SK-N-SH (cell line): ENCODE measurements at regions not wholly inside any gene's neighbourhood (a gene's known extent, or its start where the extent isn't known, plus 50 kb on each side); places are given as distances from the start of the nearest gene placed in this dataset.

Source experiments
- CTCF ChIA-PET: fragments of 300-600, 350-600 bp; formaldehyde crosslinking; extraction: SDS; loops from one replicate; lab custom pipeline; 2021; lab: Yijun Ruan, JAX
- POLR2A ChIA-PET: fragments of 350-600 bp; sonication (Branson Sonifier 250); formaldehyde crosslinking; extraction: SDS; loops from one replicate; lab custom pipeline; 2020; ENCODE audit warnings: antibody characterized with exemption, inconsistent platforms; lab: Yijun Ruan, JAX
- DNase-seq: peaks from one replicate; pipeline ENCODE4 v3.0.0; 2012
- H2AFZ ChIP-seq: fragments of 200-600 bp; sonication (generic); 2 replicates; pipeline ENCODE4 v1.8.1; 2016; ENCODE audit warnings: antibody characterized with exemption, mild to moderate bottlenecking, low read depth
- H3F3A ChIP-seq: fragments of 200-600 bp; sonication (generic); replicated peaks from 2 replicates; pipeline ENCODE3; 2016; ENCODE audit warnings: antibody characterized with exemption, mild to moderate bottlenecking; ENCODE audit not compliant: insufficient read depth
- H3K27ac ChIP-seq, 2 experiments: fragments of 200-500 bp in 1 of 2; fragments of 200-600 bp in 1 of 2; sonication (Bioruptor generic) in 1 of 2; sonication (generic), shearing (Covaris generic) in 1 of 2; 2 replicates each; pipeline versions ENCODE4 v1.5.1 to v1.6.1; 2014 to 2016; ENCODE audit warnings: low read depth in 2 of 2, inconsistent platforms in 1 of 2, low read length in 1 of 2, mild to moderate bottlenecking in 1 of 2, mixed read lengths in 1 of 2
- H3K27me3 ChIP-seq: fragments of 200-600 bp; sonication (generic), shearing (Covaris generic); 2 replicates; pipeline ENCODE4 v1.6.1; 2016; ENCODE audit warnings: mixed run types; ENCODE audit not compliant: insufficient read depth
- H3K36me3 ChIP-seq, 2 experiments: fragments of 200-500 bp in 1 of 2; fragments of 200-600 bp in 1 of 2; sonication (Bioruptor generic) in 1 of 2; sonication (generic) in 1 of 2; replicated peaks in 1 of 2; 2 replicates each; pipeline versions ENCODE3 to v1.5.1; 2014 to 2016; ENCODE audit warnings: low read length in 1 of 2, mild to moderate bottlenecking in 1 of 2; ENCODE audit not compliant: insufficient read depth in 2 of 2, control insufficient read depth in 1 of 2
- H3K4me1 ChIP-seq, 2 experiments: fragments of 200-500 bp in 1 of 2; fragments of 200-600 bp in 1 of 2; sonication (Bioruptor generic) in 1 of 2; sonication (generic), shearing (Covaris generic) in 1 of 2; 2 replicates each; pipeline versions ENCODE4 v1.5.1 to v1.6.1; 2014 to 2016; ENCODE audit warnings: low read depth in 1 of 2, low read length in 1 of 2, mixed run types in 1 of 2; ENCODE audit not compliant: insufficient read depth in 2 of 2, control insufficient read depth in 1 of 2
- H3K4me2 ChIP-seq: fragments of 200-600 bp; sonication (generic), shearing (Covaris generic); 2 replicates; pipeline ENCODE4 v1.6.1; 2017; ENCODE audit warnings: mixed run types
- H3K4me3 ChIP-seq, 2 experiments: fragments of 200-500 bp in 1 of 2; fragments of 200-600 bp in 1 of 2; sonication (Bioruptor generic) in 1 of 2; sonication (generic), shearing (Covaris generic) in 1 of 2; 2 replicates each; pipeline versions ENCODE4 v1.5.1 to v1.8.1; 2014 to 2016; ENCODE audit warnings: low read depth in 2 of 2, inconsistent platforms in 1 of 2, low read length in 1 of 2, mild to moderate bottlenecking in 1 of 2, mixed read lengths in 1 of 2, moderate library complexity in 1 of 2
- H3K79me2 ChIP-seq: fragments of 200-600 bp; sonication (generic); 2 replicates; pipeline ENCODE4 v1.8.1; 2017; ENCODE audit warnings: mild to moderate bottlenecking; ENCODE audit not compliant: insufficient read depth
- H3K9ac ChIP-seq: fragments of 200-600 bp; sonication (generic); 2 replicates; pipeline ENCODE4 v1.6.1; 2017; ENCODE audit warnings: mixed run types
- H3K9me2 ChIP-seq: fragments of 200-600 bp; sonication (generic); 2 replicates; pipeline ENCODE4 v1.6.1; 2017; ENCODE audit warnings: mixed run types
- H3K9me3 ChIP-seq: fragments of 200-600 bp; sonication (generic); 2 replicates; pipeline ENCODE4 v1.6.1; 2017; ENCODE audit warnings: mixed run types, mild to moderate bottlenecking, moderate library complexity
- H4K20me1 ChIP-seq: fragments of 200-600 bp; sonication (generic); 2 replicates; pipeline ENCODE4 v1.6.1; 2017; ENCODE audit warnings: mild to moderate bottlenecking, mixed run types; ENCODE audit not compliant: insufficient read depth
- CHD2 ChIP-seq: fragments of 150-350 bp; IDR thresholded peaks from 2 replicates; pipeline ENCODE4 v1.6.1; 2018; ENCODE audit warnings: low read length; ENCODE audit not compliant: partially characterized antibody
- EP300 ChIP-seq, 2 experiments: IDR thresholded peaks; 2 replicates each; pipeline versions ENCODE4 v1.4.0 to v1.6.1; 2012; ENCODE audit warnings: borderline replicate concordance in 1 of 2, low read depth in 1 of 2, low read length in 1 of 2
- EZH2phosphoT487 ChIP-seq: fragments of 200-600 bp; sonication (generic); IDR thresholded peaks from 2 replicates; pipeline ENCODE4 v1.6.1; 2017; ENCODE audit warnings: low read depth, mixed run types, mild to moderate bottlenecking, antibody characterized with exemption, moderate library complexity, borderline replicate concordance
- GATA2 ChIP-seq: sonication (generic); formaldehyde crosslinking; IDR thresholded peaks from 2 replicates; pipeline ENCODE4 v1.5.0; 2020; ENCODE audit warnings: mild to moderate bottlenecking, missing genetic modification reagents
- JUND ChIP-seq: IDR thresholded peaks from 2 replicates; pipeline ENCODE4 v1.4.0; 2012
- MEF2A ChIP-seq: IDR thresholded peaks from 2 replicates; pipeline ENCODE4 v1.4.0; 2012; ENCODE audit warnings: low read depth, borderline replicate concordance
- MXI1 ChIP-seq: IDR thresholded peaks from 2 replicates; pipeline ENCODE4 v1.6.1; 2012; ENCODE audit warnings: mild to moderate bottlenecking, low read depth, low read length, improper control_type of control experiment
- NFIC ChIP-seq: IDR thresholded peaks from 2 replicates; pipeline ENCODE4 v1.4.0; 2012; ENCODE audit warnings: borderline replicate concordance
- POLR2AphosphoS5 ChIP-seq: IDR thresholded peaks from 2 replicates; pipeline ENCODE4 v1.6.1; 2012; ENCODE audit warnings: low read depth, low read length
- RAD21 ChIP-seq: IDR thresholded peaks from 2 replicates; pipeline ENCODE4 v1.6.1; 2012; ENCODE audit warnings: mild to moderate bottlenecking, low read length
- RCOR1 ChIP-seq: fragments of 150-350 bp; IDR thresholded peaks from 2 replicates; pipeline ENCODE4 v1.6.1; 2017; ENCODE audit warnings: antibody characterized with exemption, low read length
- RFX5 ChIP-seq: IDR thresholded peaks from 2 replicates; pipeline ENCODE4 v1.6.1; 2012; ENCODE audit warnings: mild to moderate bottlenecking, improper control_type of control experiment, low read length
- TAF1 ChIP-seq: IDR thresholded peaks from 2 replicates; pipeline ENCODE4 v1.6.1; 2012; ENCODE audit warnings: low read depth, mild to moderate bottlenecking, low read length, moderate library complexity, borderline replicate concordance
- TEAD4 ChIP-seq: IDR thresholded peaks from 2 replicates; pipeline ENCODE4 v1.4.0; 2012; ENCODE audit warnings: mild to moderate bottlenecking, borderline replicate concordance; ENCODE audit not compliant: insufficient read depth
- YY1 ChIP-seq: IDR thresholded peaks from 2 replicates; pipeline ENCODE4 v1.4.0; 2012; ENCODE audit warnings: low read depth, mild to moderate bottlenecking
- WGBS: methylation state at CpG from one replicate; pipeline ENCODE4 v1.1.6; 2017; ENCODE audit warnings: low lambda C conversion rate; 5-methylcytosine and 5-hydroxymethylcytosine counted together
- TF ChIP-seq, protein P1 (sequence below): fragments of 150-350 bp; IDR thresholded peaks from 2 replicates; pipeline ENCODE4 v1.6.1; 2016; ENCODE audit warnings: mild to moderate bottlenecking, low read depth, low read length
- TF ChIP-seq, protein P2 (sequence below): IDR thresholded peaks from 2 replicates; pipeline ENCODE4 v1.6.1; 2012; ENCODE audit warnings: mild to moderate bottlenecking, low read depth, low read length, moderate library complexity
- TF ChIP-seq, protein P3 (sequence below): fragments of 150-350 bp; IDR thresholded peaks from 2 replicates; pipeline ENCODE4 v1.6.1; 2017; ENCODE audit warnings: antibody characterized with exemption, low read length, low read depth, borderline replicate concordance
- TF ChIP-seq, protein P4 (sequence below): fragments of 200-600 bp; sonication (generic); IDR thresholded peaks from 2 replicates; pipeline ENCODE4 v1.6.1; 2017; ENCODE audit warnings: antibody characterized with exemption, mild to moderate bottlenecking, moderate library complexity

DNA sequence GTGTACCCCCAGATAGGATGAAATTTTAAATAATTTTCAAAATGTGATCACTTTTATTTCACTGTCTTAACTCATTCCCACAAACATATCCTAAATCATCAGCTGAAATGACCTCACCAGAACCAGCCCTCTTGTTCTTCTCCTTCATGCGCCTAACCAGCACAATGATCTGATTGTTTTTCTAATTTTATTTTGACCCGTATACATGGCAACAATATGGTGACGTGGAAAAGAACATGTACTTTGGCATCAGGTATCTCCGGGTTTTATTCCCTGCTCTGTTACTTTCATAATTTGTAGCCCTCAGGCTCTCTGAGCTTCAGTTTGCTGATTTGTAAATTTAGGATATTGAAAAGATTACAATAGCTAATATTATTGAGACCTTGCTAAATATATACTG lies 562.4 kb upstream of the ZFP42 start:
- Histone ChIP-seq H2AFZ (no peak overlapping the region), H3K4me3 (no peak overlapping the region), H3K27me3 (0 out of 2 replicates have a peak, but pooled peaks cover 4% of the 10 kb centered on the region), H3K27ac (no peak overlapping the region), H3K4me2 (no peak overlapping the region), H3K36me3 (no peaks in the 10 kb centered on the region), H3F3A (no peaks in the 10 kb centered on the region), H3K79me2 (no peaks in the 10 kb centered on the region), H3K9ac (no peak overlapping the region), H3K9me3 (no peaks in the 10 kb centered on the region), H3K4me1 (no peaks in the 10 kb centered on the region), H3K9me2 (no peaks in the 10 kb centered on the region), H4K20me1 (no peaks in the 10 kb centered on the region)
- WGBS, result 23% methylated on average over 4 of the region's 4 CpGs
- TF ChIP-seq RFX5 (no peak), TAF1 (no peak), RCOR1 (no peak), YY1 (no peak), TEAD4 (no peak), GATA2 (CRISPR knock-in tag) (no peak), MXI1 (no peak), JUND (no peak), POLR2AphosphoS5 (no peak), MEF2A (no peak), RAD21 (no peak), EP300 (IDR thresholded peaks at IDR 0.05; ENCODE audit: borderline replicate concordance in 1 of 2, low read depth in 1 of 2, low read length in 1 of 2) (no peak), CHD2 (no peak), EZH2phosphoT487 (no peak), NFIC (no peak)
- TF ChIP-seq, protein P1, sequence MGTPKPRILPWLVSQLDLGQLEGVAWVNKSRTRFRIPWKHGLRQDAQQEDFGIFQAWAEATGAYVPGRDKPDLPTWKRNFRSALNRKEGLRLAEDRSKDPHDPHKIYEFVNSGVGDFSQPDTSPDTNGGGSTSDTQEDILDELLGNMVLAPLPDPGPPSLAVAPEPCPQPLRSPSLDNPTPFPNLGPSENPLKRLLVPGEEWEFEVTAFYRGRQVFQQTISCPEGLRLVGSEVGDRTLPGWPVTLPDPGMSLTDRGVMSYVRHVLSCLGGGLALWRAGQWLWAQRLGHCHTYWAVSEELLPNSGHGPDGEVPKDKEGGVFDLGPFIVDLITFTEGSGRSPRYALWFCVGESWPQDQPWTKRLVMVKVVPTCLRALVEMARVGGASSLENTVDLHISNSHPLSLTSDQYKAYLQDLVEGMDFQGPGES, result no peak
- TF ChIP-seq, protein P2, sequence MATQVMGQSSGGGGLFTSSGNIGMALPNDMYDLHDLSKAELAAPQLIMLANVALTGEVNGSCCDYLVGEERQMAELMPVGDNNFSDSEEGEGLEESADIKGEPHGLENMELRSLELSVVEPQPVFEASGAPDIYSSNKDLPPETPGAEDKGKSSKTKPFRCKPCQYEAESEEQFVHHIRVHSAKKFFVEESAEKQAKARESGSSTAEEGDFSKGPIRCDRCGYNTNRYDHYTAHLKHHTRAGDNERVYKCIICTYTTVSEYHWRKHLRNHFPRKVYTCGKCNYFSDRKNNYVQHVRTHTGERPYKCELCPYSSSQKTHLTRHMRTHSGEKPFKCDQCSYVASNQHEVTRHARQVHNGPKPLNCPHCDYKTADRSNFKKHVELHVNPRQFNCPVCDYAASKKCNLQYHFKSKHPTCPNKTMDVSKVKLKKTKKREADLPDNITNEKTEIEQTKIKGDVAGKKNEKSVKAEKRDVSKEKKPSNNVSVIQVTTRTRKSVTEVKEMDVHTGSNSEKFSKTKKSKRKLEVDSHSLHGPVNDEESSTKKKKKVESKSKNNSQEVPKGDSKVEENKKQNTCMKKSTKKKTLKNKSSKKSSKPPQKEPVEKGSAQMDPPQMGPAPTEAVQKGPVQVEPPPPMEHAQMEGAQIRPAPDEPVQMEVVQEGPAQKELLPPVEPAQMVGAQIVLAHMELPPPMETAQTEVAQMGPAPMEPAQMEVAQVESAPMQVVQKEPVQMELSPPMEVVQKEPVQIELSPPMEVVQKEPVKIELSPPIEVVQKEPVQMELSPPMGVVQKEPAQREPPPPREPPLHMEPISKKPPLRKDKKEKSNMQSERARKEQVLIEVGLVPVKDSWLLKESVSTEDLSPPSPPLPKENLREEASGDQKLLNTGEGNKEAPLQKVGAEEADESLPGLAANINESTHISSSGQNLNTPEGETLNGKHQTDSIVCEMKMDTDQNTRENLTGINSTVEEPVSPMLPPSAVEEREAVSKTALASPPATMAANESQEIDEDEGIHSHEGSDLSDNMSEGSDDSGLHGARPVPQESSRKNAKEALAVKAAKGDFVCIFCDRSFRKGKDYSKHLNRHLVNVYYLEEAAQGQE, result no peak
- TF ChIP-seq, protein P3, sequence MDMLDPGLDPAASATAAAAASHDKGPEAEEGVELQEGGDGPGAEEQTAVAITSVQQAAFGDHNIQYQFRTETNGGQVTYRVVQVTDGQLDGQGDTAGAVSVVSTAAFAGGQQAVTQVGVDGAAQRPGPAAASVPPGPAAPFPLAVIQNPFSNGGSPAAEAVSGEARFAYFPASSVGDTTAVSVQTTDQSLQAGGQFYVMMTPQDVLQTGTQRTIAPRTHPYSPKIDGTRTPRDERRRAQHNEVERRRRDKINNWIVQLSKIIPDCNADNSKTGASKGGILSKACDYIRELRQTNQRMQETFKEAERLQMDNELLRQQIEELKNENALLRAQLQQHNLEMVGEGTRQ, result no peak
- TF ChIP-seq, protein P4, sequence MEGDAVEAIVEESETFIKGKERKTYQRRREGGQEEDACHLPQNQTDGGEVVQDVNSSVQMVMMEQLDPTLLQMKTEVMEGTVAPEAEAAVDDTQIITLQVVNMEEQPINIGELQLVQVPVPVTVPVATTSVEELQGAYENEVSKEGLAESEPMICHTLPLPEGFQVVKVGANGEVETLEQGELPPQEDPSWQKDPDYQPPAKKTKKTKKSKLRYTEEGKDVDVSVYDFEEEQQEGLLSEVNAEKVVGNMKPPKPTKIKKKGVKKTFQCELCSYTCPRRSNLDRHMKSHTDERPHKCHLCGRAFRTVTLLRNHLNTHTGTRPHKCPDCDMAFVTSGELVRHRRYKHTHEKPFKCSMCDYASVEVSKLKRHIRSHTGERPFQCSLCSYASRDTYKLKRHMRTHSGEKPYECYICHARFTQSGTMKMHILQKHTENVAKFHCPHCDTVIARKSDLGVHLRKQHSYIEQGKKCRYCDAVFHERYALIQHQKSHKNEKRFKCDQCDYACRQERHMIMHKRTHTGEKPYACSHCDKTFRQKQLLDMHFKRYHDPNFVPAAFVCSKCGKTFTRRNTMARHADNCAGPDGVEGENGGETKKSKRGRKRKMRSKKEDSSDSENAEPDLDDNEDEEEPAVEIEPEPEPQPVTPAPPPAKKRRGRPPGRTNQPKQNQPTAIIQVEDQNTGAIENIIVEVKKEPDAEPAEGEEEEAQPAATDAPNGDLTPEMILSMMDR, result no peak
- CTCF ChIA-PET, result interaction anchor here (1.1 kb wide), 1 partner anchor 11 kb away, joined by 3 read pairs; no protein-coding TSS in a partner anchor
- DNase-seq, result no peak
- POLR2A ChIA-PET, result no interaction called here
